ENCODE measurements at regions not wholly inside any gene's neighbourhood (a gene's known extent, or its start where the extent isn't known, plus 50 kb on each side); places are given as distances from the start of the nearest gene placed in this dataset.

DNA sequence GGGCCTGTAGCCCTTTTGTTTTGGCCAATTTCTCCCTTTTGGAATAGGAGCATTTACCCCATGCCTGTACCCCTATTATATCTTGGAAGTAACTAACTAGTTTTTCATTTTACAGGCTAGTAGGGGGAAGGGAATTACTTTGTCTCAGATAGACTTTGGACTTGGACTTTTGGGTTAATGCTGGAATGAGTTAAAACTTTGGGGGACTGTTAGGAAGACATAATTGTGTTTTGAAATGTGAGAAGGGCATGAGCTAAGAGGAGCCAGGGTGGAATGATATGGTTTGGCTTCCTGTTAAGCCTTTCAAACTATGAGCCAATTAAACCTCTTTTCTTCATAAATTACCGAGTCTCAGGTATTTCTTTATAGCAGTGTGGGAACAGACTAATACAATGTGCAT is 168.1 kb downstream of the FGF1 start:
- no peak for TF ChIP-seq POLR2AphosphoS5 (IDR thresholded peaks at IDR 0.05; ENCODE audit: insufficient read depth, low read depth, low read length)
- TF ChIP-seq, protein P1, sequence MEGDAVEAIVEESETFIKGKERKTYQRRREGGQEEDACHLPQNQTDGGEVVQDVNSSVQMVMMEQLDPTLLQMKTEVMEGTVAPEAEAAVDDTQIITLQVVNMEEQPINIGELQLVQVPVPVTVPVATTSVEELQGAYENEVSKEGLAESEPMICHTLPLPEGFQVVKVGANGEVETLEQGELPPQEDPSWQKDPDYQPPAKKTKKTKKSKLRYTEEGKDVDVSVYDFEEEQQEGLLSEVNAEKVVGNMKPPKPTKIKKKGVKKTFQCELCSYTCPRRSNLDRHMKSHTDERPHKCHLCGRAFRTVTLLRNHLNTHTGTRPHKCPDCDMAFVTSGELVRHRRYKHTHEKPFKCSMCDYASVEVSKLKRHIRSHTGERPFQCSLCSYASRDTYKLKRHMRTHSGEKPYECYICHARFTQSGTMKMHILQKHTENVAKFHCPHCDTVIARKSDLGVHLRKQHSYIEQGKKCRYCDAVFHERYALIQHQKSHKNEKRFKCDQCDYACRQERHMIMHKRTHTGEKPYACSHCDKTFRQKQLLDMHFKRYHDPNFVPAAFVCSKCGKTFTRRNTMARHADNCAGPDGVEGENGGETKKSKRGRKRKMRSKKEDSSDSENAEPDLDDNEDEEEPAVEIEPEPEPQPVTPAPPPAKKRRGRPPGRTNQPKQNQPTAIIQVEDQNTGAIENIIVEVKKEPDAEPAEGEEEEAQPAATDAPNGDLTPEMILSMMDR (IDR thresholded peaks at IDR 0.05; ENCODE audit: extremely low read depth in 1 of 2, insufficient read depth in 1 of 2, low read depth in 1 of 2, low read length in 2 of 2), result no peak
- TF ChIP-seq, protein P2, sequence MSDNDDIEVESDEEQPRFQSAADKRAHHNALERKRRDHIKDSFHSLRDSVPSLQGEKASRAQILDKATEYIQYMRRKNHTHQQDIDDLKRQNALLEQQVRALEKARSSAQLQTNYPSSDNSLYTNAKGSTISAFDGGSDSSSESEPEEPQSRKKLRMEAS (IDR thresholded peaks at IDR 0.05; ENCODE audit: insufficient read depth, insufficient read length), result no peak
- no peak for TF ChIP-seq POLR2A (IDR thresholded peaks at IDR 0.05; ENCODE audit: low read depth, low read length)
- no peak for TF ChIP-seq EZH2 (IDR thresholded peaks at IDR 0.05; ENCODE audit: borderline replicate concordance, low read depth, low read length, severe bottlenecking)
- TF ChIP-seq GATA2 (IDR thresholded peaks at IDR 0.05; ENCODE audit: insufficient read depth, insufficient read length, low read depth, low read length), result no peak
- TF ChIP-seq JUN (IDR thresholded peaks at IDR 0.05; ENCODE audit: borderline replicate concordance, insufficient read depth, insufficient read length, low read depth), result no peak
